Glomerular visceral epithelial cell (primary cell): ENCODE measurements at regions not wholly inside any gene's neighbourhood (a gene's known extent, or its start where the extent isn't known, plus 50 kb on each side); places are given as distances from the start of the nearest gene placed in this dataset.
"Not testable (repeated sequence)": the region's sequence is repeated elsewhere in the genome, so short reads cannot be mapped to it uniquely, and the experiment has no call there.

ENCODE experiments used
- DNase-seq: peaks from one replicate; pipeline ENCODE4 v3.0.0-alpha.2; 2016; ENCODE audit errors: extremely low spot score

DNA sequence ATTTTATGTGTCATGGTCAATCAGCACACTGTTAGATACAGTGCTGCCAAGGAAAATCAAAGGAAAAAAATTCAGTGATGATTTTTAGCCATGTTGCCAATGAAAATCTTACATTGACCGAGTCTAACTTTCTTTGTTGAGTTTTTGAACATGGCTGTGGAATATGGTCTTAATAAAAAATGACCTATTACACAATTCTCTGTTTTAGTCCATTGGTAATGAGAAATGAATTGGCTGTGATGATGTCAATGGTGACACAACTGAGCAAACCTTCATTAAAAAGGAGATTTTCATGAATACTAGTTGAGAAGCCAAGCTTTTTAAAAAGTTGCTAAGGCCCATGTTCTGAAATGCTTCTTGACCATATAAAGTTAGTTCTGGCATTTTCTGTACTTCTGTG, 225.9 kb upstream of the GYPA start:
- DNase-seq, result no peak

- DNase-seq, result no peak
Measured at GRCh38 chr4:144371485-144371884, 231.0 kb upstream of the GYPA start.

GRCh38 chr4:144374065-144374464, 233.5 kb upstream of the GYPA start:
- DNase-seq, result no peak

DNA sequence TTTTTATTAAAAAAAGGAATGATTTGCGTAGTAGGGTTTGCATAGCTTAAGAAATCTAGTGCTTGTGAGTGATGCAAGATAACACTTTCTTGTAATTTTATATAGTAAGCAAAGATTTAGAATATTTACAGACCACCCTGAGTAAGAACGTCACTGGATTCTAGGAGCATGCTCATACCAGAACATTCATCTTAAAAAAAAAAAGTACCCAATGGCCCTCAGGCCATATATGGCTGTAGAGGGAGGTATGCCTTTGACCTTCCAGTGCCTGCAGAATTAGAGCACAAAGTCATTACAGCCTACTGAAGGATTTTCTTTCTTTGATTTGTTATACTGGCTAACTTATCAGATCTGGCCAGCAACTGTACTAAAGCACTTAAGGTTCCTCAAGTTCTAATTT, 236.3 kb upstream of the GYPA start:
- DNase-seq, result no peak

DNA sequence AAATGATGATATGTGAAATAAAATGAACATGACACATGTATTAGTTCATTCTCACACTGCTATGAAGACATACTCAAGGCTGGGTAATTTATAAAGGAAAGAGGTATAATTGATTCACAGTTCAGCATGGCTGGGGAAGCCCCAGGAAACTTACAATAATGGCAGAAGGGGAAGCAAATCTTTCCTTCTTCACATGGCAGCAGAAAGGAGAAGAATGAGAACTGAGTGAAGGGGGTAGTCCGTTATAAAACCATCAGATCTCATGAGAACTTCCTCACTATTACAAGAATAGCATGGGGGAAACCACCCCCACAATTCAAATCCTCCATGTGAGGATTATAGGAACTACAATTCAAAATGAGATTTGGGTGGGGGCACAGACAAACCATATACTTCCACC, 243.9 kb upstream of the GYPA start:
- DNase-seq, result no peak

- DNase-seq, result peak; percentile 93
Measured at GRCh38 chr4:144399927-144400326, 246.0 kb upstream of the HHIP start.

DNA sequence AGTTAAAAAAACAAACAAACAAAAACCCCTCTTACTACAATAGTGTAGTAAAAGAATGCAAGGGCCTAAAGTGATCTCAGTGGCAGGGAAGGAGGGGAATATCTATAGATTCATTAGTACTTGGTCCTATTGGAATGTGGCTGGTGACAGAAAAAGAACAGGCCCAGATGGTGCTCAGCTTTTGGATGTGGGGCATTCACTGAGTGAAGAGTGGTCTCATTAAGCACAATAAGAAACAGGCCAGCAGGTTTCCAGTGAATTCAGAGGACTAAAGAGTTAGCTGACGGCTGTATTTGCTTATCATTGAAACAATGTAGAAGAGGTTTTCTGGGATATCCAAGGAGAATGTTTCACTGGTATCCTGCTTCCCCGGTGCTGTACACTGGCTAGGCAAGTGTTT, 243.8 kb upstream of the HHIP start:
- no peak for DNase-seq

DNA sequence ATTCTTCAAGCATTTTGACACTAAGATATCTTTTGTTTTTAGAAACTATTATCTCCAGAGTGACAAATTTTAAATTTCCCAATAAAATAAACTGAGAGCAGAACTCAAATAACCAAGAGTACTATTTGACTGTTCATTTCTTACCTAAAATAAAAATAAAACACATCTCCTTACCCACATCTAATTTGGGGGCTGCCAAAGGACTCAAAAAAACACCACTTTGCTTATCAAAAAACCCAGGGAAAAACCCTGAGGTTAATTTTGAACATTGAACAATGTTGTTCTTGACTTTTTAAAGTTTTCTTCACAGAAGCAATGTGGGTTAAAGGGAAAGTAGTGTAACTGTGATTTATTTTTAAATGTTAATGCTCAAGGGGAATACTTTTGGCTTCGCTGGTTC, 243.0 kb upstream of the HHIP start:
- no peak for DNase-seq

- DNase-seq, result no peak
Measured at GRCh38 chr4:144403893-144404292, 242.1 kb upstream of the HHIP start.

GRCh38 chr4:144409525-144409924, 236.4 kb upstream of the HHIP start:
- DNase-seq, result no peak

DNA sequence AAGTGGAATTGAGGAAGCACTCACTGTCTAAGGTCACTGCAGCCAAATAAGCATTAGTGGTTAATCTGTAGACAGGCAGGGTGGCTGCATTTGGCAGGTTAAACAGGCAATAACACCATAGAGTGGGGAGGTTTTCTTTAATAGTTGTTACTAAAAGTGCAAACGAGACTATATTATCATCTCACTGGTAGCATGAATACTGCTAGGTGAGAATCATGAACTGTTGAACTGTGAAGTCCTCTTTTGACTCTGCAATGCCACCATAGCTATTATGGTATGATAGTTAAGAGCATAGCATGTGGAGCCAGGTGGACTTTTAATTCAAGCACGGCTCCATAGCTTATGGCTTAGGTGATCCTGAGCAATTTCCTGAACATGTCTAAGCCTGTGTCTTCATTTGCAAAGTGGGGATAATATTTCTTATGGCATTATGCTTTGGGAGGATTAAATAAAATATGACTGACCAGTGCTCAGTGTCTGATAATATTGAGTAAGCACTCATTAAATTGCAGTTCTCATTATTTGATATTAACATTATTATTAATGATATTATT, 235.6 kb upstream of the HHIP start:
- no peak for DNase-seq

DNA sequence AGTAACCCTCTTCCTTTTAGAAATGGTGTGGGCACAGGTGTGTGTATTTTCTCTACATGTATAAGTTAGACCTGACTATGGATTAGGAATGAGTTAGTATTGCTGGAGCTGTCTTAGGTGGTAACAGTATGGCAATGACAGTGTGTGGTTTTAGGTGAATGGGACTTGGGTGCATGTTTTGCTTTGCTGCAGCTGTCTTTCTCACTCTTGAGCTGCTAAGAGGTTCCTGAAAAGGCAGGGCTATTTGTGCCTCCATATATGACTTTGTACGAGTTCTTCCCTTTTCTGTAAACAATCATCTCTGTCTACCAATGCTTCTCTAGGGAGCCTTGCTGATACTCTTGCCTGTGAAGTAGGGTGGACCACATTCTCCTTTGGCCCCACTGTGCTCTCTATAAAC, 234.8 kb upstream of the HHIP start:
- no peak for DNase-seq

DNA sequence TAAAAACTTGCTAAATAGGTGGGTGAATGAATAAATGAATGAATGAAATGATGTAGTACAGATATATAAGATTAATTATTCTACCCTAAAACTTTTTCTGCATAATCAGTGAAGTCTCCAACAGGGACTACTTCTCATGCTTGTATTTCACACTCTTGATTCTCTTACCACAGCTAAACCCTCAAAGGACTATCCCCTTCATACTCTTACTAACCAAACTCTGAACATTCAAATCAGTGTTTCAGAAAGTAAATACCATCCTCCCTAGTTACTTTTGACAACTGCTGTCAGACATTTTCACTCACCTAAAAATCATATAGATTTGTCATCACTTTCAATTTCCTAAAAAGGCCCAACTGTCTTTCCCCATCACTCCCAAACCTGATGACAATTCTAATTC, 234.3 kb upstream of the HHIP start:
- no peak for DNase-seq

DNA sequence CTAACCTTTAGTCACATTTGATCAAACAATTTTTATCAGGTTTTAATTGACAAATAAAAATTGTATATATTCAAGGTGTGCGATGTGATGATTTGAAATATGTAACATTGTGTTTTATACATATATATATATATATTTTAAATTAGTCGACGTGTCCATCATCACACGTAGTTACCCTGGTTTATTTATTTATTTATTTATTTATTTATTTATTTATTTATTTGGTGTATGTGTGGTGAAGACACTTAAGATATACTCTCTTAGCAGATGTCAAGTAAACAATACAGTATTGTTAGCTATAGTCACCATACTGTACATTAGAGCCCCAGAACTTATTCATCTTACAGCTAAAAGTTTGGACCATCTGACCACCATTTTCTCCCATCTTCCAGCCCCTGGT, 224.9 kb upstream of the HHIP start:
- no peak for DNase-seq

DNA sequence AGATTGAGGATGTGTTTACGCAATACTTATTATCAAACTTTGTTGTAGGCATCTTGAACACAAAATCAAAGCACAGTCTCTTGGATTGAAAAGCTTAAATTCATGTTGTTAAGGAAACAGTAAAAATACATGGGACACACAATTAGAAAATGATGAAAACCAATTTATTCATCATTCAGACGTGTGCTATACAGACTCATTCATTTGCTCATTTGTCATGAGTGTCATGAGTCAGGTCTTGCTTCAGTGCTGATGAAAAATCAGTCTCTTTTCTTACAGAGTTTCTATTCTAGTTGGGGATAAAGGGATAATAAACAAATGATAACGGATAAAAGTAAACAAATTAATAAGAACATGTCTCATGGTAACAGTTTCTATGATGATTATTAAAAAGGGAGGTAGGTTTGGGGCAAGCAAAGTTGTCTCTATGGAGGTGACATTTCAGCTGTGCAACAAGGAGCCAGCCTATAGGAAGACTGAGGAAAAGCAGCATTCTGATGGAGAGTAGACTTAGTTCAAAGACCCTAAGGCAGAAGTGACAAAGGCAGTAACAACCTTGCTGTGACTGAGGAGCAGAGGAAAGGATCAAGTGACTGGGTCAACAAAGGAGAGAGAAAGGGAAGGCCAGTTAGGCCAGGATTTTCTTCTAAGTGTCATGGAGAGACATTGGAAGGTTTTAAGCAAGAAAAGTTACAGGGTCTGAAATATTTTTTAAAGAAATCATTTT, 224.0 kb upstream of the HHIP start:
- DNase-seq, result no peak

DNA sequence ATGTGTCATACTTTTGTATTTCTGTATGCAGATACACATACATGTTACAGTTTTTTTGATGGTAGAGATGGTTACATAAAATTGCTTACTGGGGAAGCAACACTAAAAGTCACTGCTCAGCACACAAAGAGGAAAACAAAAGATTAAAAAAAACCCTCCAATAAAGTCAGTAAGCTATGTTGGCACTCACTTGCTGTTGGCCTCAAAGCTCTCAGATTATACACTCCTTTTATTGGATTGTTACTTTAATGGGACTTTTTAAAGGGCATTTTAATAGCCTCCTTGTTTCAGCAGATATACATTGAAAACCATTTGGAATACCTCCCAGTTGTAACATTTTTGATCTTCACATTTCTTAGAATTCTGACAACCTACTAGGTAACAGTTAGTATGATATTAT, 222.0 kb upstream of the HHIP start:
- no peak for DNase-seq

GRCh38 chr4:144426023-144426422, 219.9 kb upstream of the HHIP start:
- DNase-seq, result not testable (repeated sequence)

GRCh38 chr4:144442713-144443112, 203.2 kb upstream of the HHIP start:
- no peak for DNase-seq

DNA sequence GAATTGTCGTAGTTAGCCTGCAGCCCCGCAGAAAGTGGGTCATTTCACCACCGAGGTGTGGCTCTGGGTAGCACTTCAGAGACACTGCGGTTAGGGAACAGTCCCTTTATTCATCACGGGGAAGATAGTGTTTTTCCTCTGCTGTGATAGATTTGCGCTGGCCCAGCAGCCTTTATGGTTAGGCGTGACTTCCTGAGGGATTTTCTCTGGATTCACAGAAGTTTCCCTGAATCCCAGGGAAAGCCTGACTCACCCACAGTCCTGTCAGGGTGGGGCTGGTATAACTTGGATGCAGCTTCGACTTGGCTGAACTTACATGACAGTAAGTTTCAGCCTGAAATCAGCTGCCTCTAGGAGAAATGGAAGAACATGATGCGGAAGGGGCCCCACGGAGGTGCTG, 196.3 kb upstream of the HHIP start:
- DNase-seq, result peak; percentile 2

DNA sequence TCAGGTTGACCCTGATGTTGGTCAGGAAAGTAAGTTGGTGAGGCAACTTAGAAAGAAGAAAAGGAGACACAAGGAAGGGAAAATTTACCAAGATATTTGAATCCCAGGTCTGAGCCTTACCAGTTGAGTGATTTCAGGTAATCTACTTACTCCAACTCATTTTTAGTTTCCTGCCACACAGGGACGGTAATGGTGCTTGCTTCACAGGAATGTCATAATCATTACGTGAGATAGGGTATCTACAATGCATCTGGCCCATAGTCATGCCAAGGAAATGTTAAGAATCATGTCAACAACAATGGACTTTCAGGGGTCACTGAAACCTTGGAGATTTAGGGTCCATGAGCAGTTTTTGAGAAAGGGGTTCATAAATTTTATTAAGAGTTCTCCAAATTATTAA, 195.4 kb upstream of the HHIP start:
- no peak for DNase-seq

DNA sequence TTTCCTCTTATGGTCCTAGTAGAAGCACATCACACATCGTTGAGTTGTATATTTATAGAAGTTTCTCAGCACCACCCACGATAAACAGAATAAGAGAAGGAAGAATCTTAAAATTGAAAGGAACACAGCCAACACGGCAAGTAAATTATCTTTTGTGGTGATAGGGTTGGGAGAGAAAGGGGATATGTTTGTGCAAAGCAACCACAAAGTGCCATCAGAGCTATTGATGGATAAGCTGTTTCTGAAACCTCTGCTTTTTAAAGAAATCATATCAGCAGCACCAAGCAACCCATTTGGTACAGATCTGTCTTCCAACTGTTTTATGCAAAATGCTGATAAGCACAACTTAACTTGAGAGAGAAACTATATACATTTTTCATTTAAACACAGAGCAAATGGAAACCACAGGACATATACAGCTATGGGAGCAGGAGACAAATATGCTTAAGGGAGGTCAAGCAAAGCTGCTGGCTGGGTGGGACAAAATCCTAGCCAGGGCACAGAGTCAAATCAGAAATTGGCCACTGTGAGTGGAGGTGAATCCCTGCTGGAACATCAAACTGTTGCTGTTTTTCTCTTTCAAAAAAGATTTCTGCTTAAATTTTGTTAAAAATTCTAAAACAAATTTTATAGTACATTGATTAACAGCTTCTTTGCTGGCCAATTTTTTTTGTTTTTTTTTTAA, 194.0 kb upstream of the HHIP start:
- no peak for DNase-seq

GRCh38 chr4:144456196-144456595, 189.8 kb upstream of the HHIP start:
- DNase-seq, result no peak

DNA sequence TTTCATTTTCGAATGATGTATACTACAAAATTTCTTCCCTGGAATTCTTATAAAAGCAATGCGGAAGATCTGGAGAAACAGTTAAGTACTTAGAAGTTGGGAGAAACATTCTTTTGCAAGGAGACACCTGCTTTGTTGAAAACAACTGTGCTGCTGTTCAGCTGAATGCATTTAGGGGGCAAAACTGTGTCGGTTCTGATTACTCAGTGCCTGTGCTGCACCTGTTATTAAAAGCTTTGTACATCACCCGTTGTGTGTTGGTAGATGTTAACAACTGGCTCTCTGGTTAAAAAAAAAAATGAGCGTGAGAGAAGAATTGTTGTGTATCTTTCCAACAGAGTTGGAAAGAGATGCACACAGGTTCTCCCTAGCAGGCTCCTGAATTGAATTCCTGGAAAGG, 184.1 kb upstream of the HHIP start:
- DNase-seq, result no peak
